GM21423 (cell line): ENCODE measurements at regions not wholly inside any gene's neighbourhood (a gene's known extent, or its start where the extent isn't known, plus 50 kb on each side); places are given as distances from the start of the nearest gene placed in this dataset.
"Not testable (repeated sequence)": the region's sequence is repeated elsewhere in the genome, so short reads cannot be mapped to it uniquely, and the experiment has no call there.

Experiments
- ATAC-seq: cut with Tn5 transposase; IDR thresholded peaks from one replicate; pipeline ENCODE4 v1.9.1; 2021; ENCODE audit warnings: mild to moderate bottlenecking, moderate library complexity; ENCODE audit not compliant: unreplicated experiment

GRCh38 chr1:61028136-61028535 lies 54.2 kb upstream of the NFIA start:
- no peak for ATAC-seq

- not testable (repeated sequence) for ATAC-seq
Measured at GRCh38 chr1:61018068-61018467, 64.3 kb upstream of the NFIA start.

GRCh38 chr1:61017651-61018050 lies 64.7 kb upstream of the NFIA start:
- no peak for ATAC-seq

DNA sequence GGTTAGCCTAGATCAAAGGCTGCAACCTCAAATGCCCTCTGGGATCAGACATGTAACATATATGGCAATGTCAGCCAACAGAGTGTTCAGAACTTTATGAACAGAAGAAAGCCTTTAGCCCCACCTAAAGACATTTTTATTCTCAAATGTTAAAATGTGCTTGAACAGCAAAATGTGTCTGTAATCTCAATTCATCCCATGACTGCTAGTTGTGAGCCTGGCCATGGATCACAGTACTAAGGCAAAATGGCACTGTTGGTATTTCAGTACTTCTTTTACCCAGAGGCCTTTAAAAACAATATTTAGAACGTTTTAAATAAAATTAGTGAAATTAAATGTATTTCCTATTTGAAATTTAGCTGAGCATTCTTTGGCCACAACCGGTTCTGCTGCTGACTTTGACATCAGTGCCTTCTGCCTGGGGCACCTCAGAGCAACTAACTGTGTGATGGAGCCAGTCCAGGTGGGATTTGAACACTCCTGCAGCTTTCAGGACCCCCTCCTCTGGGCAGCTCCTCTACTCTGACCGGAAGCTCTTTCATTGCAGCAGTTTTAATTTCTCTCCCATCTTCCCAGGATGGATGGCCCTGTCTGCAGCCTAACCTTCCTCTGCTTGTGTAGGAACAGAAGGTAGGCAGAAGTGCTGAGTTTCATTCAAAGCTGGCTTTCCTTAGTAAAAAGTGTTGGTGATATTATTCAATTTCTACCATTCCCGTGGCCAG lies 68.3 kb upstream of the NFIA start:
- ATAC-seq = no peak

DNA sequence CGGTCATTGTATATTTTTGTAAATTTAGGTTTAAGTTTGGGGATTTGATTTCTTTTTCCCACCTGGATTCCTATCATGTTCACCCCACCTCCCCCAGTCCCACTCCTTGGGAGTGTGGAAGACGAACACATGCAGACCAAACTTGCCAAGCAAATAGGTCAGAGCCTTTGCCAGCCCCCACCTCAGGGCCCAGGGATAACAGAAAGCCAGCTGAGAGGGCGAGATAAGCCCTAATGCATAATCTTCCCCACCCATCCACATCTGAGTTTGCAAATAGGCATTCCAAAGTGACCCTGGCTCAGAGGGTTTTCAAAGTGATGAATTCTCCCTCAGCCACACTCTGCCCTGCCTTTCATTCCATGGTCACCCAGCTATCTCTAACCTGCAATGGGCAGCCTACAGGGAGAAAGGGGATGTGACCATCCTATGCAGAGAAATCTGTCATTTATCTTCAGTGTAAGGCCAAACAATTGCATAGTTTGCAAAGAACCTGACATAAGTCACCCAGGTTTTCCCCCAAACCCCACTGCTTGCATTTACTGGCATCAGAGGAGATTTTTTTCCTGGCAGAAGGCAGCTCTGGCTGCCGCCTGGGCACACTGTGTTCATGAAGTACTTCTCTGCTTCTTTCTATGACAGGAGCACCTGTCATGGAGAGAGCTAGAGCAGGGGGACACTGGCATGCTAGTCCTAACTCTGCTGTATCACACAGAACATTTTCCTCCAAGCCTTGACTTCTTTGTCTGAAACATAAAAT lies 69.0 kb upstream of the NFIA start:
- no peak for ATAC-seq

DNA sequence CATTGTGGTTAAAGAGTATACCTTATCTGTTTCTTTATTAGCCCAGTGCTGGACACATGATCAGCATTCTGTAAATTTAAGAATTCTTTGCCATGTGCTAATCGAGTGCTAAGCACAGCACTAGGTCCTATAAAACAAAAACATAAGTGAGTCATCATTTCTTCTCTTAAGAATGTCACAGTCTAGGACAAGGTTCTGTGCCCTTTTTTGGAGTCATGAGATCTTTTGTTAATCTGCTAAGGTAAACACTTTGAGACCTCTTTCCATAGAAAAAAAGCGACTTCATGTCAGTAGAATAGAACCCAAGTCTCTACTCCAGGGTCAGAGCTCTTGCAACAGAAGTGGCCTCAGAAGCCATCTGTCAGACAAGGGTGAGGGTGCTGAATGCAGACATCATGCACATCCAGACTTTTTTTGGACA lies 70.0 kb upstream of the NFIA start:
- ATAC-seq = no peak

DNA sequence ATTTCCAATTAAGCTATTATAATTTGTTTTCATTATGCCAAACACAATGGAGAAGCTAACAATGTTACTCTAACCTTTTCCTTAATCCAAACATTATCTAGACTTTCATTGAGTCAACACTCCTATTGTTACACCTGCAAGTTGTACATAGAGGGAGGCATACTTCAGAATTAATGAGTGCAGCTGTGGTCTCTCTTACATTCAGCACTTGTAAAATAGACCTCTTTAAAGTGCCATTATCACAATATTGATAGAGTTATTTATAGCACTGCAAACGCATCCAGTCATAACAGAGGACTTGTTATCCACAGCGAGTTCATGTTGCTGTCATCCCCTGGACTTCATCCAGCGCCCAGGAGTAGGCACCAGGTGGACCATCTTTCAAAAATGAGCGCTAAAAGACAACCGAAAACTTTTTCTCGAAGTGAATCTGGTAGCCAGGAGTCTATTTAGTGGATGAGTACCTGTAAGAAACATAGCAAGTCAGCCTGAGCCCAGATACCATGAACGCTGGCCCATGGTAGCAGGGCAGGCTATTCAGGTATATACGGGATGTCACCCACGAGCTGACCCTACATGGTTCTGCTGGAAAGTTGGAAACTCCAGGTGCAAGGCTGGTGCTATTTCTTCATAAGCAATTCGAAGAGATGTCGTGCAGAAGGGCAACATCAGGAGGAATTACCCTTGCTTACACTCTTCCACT lies 70.6 kb upstream of the NFIA start:
- no peak for ATAC-seq

- ATAC-seq = no peak
Measured at GRCh38 chr1:61007534-61008364, 74.6 kb upstream of the NFIA start.

DNA sequence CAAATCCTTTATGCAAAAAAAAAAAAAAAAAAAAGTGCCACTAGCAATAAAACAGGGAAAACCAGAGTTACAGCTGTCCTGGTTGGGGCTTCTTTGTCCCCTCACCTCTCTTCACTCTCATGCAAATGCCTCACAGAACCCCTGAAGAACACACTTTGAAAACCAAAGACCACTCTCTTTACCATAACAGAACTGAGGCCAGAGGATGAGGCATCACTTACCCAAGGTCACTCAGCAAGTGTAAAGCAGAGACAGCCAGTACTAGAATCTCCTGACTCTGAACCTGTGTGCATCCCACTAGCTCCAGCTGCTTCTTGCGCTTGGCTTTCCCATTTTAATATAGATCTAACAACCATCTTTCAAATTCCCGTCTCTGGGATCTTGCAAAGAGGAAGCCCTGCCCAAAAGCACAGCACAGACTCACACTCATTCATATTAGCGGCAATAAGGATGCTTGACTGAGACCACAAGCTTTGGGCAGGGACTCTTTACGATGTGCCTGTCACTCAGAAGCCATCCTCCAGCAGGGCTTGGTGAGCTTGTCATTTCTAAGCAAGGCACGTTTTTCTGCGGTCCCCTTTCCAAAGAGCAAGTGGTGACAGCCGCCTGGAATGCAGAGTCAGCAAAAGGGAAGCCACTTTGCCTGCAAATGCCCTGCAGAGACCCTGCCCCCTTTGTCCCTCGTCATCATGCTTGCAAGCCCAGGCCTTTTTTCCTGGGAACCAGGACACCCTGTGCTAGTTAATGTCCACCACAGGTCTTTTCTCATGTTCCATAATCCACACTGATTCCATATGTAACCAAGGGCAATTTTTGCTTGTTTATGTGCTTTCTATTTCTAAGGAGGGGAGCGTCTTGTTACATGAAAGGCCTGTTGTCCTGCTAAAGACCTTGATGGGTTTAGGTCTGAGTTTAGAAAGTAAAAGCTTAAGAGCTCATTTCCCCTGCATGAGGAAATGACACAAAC lies 76.5 kb upstream of the NFIA start:
- ATAC-seq = no peak

- no peak for ATAC-seq
Measured at GRCh38 chr1:61004262-61005003, 77.9 kb upstream of the NFIA start.

DNA sequence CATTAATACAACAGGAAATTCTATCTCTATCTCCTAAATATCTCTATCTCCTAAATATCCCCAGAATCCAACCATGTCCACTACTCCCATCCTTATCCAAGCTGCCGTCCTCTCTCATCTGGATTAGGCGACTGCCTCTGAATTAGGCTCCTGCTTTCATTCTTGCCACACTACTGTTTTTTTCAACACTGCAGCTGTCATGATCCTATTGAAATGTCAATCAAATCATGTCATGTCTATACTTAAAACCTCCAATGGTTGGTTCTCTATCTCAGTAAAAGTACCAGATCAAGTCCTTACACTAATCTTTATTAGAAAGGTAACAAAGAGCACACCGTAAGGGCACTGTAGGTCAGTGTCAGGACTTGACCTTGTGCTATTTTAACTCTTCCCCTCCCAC lies 82.0 kb upstream of the NFIA start:
- no peak for ATAC-seq

- no peak for ATAC-seq
Measured at GRCh38 chr1:60998786-60999185, 83.6 kb upstream of the NFIA start.

DNA sequence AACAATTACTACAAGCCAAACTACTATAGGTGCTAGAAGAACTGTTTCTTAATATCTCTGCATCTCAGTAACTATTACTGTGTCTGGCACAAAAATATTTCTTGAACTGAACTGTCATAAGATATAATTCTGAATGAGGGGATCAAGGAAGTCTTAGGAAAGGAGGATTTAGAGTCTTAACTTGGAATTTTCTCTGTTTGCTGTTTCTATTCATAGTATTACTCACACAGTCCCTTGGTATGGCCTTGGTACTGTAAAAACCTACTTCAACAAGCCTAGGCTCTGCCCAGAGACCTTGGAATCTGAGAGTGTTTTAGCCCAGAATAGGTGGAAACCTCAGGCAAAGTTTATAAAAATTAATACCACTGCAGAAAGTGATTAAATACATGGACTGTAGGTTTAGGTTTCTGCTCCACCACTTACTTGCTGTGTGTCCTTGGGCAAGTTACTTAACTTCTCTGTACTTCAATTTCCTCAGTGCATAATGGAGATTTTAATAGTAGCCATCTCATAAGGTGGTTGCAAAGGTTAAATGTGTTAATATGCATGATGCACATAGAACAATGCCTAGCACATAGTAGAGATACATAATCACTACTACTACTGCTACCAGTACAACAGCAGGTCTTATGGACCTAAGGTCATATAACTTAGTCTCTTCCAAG lies 87.4 kb upstream of the NFIA start:
- no peak for ATAC-seq

- ATAC-seq = no peak
Measured at GRCh38 chr1:60994369-60994768, 88.0 kb upstream of the NFIA start.

- no peak for ATAC-seq
Measured at GRCh38 chr1:60992165-60992564, 90.2 kb upstream of the NFIA start.

DNA sequence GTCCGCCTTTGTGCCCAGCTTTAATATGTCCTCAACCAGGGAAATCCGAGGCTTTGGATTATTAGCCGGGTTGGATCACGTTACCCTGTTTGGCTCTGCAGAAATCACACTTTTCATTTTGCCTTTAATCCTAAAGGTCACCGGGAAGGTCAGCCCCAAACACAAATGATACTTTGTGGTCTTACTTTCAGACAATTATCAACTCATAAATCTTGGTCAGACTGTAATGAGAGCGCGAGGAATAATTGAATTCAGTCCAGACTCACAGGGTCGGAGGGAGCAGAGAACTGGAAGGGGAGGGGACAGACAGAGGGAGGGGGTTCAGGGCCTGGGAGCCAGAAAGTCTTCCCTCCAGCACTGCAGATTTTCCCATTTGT lies 91.7 kb upstream of the NFIA start:
- no peak for ATAC-seq

DNA sequence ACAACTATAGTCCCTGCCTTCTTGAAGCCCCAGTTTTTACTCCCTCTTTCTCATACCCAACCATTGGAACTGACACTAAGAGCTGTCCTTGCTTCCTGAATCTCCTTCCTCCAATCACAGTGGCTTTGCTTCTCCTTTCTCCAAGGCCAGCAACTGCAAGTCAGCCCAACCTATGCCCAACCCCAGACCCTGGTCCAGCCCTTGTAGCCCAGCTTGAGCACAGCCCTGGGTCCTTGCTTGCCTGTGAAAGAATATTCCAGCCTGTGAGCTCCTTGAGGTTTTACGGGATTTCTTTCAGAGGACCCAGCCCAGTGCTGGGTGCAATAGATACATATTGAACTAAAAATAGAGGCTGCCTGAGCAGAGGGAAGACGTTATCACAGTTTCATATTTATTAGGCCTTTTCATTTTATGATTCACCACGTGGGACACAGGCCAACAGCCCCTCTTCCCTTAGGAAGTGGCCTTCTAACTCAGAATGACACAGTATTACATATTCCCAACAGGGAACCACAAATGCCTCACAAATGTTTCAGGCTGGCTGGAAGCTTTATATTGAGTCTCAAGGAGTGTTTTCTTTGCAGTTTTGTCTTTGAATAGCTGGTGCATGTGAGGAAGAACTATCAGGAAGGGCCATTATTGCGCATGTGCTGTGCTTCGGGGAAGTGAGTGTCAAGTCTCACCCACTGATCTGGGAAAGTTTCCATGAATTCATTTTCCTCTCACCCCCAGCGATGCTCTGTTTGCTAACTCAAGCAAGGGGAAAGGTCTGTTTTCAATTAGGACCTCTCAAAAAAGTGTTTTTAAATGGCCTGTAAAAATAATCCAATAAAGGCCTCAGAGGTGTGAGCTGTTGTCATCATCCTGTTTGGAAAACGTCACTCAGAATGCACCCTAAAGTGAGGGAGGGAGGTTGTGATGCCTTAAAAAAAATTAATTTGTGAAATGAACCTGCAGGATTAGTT lies 92.3 kb upstream of the NFIA start:
- no peak for ATAC-seq

DNA sequence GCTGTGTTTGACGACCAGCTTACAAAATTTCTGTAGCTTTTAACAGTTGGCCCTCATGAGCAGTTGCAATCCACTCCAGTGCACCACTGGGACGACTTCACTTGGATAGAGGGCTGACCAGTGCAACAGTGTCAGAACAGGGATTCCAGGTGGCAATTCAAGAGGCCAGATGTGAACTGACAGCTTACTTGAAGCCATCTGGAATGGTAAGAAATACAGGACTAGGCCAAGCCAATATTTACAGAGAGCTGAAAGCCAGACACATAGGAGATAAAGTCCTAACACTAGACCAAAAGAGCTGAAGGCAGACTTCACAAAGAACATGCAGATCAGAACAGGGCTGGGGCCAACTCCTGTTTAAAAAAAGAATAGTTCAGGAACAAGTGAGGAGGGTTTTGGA lies 93.5 kb upstream of the NFIA start:
- ATAC-seq = no peak
